ENCODE measurements at regions not wholly inside any gene's neighbourhood (a gene's known extent, or its start where the extent isn't known, plus 50 kb on each side); places are given as distances from the start of the nearest gene placed in this dataset.
"Not testable (repeated sequence)": the region's sequence is repeated elsewhere in the genome, so short reads cannot be mapped to it uniquely, and the experiment has no call there.

DNA sequence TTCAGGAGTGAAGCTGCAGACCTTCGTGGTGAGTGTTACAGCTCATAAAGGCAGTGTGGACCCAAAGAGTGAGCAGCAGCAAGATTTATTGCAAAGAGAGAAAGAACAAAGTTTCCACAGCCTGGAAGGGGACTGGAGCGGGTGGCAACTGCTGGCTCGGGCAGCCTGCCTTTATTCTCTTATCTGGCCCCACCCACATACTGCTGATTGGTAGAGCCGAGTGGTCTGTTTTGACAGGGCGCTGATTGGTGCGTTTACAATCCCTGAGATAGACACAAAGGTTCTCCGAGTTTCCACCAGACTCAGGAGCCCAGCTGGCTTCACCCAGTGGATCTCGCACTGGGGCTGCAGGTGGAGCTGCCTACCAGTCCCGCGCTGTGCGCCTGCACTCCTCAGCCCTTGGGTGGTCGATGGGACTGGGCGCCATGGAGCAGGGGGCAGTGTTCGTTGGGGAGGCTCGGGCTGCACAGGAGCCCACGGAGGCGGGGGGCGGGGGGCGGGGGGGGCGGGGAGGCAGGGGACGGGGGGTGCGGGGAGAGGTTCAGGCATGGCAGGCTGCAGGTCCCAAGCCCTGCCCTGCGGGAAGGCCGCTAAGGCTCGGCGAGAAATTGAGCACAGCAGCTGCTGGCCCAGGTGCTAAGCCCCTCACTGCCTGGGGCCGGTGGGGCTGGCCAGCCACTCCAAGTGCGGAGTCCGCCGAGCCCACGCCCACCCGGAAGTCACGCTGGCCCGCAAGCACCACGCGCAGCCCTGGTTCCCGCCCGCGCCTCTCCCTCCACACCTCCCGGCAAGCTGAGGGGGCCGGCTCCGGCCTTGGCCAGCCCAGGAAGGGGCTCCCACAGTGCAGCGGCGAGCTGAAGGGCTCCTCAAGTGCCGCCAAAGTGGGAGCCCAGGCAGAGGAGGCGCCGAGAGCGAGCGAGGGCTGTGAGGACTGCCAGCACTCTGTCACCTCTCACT is 59.9 kb upstream of the EN2 start:
- not testable (repeated sequence) for DNase-seq

DNA sequence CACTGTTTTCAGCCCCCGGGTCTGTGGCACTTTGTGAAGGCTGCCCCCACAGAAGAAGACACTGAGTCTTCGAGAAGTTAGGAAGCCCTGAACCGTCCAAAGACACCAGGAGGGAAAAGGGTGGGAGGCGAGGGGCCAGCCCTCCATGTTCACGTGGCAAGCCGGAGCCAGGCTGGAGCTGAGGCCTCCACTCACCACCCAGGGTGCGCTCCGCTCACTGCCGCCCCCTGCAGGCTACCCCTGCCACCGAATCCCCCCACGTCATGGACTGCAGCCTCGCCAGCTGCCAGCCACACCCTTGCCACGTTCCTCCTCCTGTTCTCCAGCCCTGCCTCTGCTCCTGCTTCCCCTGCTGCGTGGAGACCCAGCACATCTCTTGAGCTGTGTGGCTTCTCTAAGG is 59.0 kb upstream of the EN2 start:
- no peak for DNase-seq

DNA sequence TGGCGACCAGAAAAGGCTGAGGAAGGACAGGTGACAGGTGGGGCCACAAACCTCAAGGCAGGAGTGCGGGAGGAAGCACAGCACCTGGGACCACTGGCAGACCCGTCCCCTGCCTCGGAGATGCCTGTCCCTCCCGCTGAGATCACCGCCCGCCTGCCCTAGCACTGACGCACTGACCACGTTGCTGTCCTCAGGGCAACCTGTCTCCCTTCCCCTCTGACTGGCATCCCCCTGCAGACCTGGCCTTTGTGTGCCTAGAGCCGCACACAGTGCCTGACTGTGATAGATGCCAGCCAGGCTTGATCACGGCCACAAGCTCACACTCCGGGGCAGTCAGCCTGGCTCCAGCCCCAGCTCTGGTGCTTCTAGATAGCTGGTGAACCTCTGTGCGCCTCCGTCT is 58.4 kb upstream of the EN2 start:
- no peak for DNase-seq

DNA sequence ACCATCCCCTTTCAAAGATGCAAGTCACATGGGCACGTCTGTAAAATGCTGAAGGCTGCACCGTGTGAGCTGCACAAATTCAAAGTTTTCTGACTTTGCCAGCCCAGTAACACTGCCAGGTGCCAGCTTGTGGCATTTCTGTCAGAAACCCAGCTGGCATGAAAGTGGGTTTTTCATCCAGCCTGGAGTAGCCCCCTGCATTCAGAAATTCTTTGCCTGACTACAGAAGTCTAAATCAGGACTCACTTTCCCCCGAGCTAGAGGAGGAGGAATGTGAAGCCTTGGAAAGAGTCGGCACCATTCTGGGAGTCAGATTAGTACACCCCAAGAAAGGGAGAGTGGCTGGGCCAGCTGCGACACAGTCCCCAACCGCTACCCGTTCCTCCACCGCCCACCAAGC is 56.7 kb upstream of the EN2 start:
- DNase-seq = no peak

DNA sequence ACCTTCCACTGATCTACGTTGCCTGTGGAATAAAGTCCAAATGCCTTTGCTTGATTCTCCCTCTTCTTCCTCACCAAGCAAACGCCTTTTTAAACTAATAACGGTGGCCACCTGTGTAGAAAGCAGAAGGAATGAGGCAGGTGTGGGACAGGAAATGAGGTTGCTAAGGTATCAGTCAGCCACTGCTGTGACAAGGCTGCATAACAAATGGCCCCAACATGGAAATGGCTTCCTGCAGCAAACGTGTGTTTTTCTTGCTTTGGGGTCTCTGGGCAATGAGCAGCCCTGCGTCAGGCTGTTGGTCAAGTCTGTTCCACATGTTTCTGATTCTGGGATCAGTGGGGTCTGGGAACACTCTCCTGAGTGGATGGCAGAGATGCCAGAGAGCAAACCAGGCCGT is 56.0 kb upstream of the EN2 start:
- DNase-seq = no peak

DNA sequence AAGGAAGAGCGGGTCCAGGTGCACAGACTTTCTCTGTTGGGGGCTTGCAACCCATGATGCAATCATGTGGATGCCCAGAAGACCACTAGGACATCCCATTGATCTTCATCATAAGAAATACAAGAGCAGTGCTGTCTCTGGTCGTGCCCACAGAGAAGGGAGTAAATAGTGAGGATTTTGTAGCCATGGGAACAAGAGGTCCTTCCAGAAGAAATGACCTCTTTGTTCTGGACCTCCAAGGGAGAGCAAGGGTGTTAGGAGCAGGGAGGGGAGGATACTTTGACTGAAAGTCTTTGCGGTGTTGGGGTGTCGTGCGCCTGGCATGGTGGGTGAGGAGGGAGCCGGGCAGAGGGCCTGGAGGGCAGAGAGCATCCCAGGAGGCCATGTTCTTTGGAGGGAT is 55.0 kb upstream of the EN2 start:
- no peak for DNase-seq

DNA sequence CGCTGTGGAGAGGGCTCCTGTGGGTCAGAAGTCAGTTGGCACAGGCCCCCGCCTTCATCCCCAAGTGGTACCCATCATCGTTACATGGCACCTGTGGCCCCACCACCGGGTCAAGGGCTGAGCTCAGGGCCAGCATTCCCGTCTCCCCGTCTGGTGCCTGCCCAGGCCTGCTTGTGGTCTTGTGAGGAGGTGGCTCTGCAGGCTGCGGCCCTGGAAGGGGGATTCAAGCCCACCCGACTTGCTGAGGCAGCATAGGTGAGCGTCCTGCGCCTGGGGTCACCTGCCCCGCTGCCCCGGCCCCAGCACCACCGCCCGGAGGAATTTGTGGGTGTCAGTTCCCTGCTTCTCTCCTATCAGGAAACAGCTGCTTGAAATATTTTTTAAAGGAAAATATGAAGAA is 53.0 kb upstream of the EN2 start:
- DNase-seq = no peak

DNA sequence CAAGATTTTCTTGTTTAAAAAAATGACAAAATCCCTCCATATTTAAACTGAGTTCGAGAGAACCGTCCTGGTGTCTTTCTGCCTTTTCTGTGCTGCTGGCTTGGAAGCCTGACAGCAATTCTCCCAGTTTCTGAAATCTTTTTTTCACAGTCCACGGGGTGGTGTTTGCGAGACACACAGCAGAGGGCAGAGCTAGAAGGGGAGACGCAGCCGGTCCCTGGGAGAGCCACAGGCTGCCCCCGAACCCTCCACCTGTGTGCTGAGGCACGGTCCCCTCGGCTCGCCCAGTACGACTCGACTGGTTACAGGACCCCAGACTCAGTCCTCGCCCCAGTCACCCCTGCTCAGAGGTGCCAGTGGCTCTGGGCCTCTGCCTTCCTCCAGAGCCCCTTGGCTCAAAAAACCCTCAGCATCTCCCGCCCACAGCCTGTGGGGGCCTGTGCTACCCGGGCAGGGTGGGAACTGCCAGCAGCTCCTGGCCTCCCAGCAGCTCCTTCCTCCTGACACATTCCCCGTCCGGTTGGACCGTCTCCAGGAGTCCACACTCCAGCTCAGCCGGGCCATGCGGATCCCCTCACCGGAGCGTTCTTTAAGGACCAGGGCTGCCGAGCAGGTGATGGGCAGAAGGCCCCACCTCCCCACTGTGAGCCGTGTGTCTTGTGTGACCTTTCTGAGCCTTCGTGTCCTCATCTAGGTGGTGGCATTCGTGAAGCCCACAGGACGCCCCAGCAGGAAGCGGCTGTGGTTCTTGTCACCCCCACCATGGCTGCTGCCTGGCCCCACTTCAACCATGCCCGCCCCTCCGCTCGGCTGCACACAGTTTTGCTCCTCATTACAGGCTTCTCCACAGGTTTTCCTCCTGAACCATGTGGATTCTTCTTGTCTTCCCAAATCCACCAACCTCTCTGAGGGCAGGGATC is 52.3 kb upstream of the EN2 start:
- no peak for DNase-seq

DNA sequence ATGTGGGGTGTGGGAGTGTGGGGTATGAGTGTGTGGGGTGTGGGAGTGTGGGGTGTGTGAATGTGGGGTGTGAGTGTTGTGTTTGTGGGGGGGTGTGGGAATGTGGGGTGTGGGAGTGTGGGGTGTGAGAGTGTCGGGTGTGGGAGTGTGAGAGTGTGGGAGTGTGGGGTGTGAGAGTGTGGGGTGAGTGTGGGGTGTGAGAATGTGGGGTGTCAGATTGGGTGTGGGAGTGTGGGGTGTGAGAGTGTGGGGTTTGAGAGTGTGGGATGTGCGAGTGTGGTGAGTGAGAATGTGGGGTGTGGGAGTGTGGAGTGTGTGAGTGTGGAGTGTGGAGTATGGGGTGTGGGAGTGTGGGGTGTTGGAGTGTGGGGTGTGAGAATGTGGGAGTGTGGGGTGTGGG is 50.1 kb upstream of the EN2 start:
- DNase-seq = no peak
